Esophagus muscularis mucosa (tissue), 3 donors: ENCODE measurements at regions not wholly inside any gene's neighbourhood (a gene's known extent, or its start where the extent isn't known, plus 50 kb on each side); places are given as distances from the start of the nearest gene placed in this dataset.

Experiments
- CTCF ChIP-seq, 3 experiments: fragments of 200-600 bp in 2 of 3; fragments of 450-650 bp in 1 of 3; sonication (generic) in 2 of 3; IDR thresholded peaks; one replicate each; pipeline ENCODE4 v1.5.1; 2017 to 2019; ENCODE audit warnings: antibody characterized with exemption in 3 of 3, mild to moderate bottlenecking in 2 of 3, moderate library complexity in 1 of 3
- POLR2A ChIP-seq: fragments of 450-650 bp; IDR thresholded peaks from one replicate; pipeline ENCODE4 v1.6.1; 2017; ENCODE audit warnings: antibody characterized with exemption, moderate library complexity, mild to moderate bottlenecking, low read depth

- TF ChIP-seq CTCF (IDR thresholded peaks at IDR 0.05) (no peak), POLR2A (no peak)
Observed at GRCh38 chr4:123848606-123849005, 452.0 kb downstream of the SPRY1 start.
